ENCODE measurements at regions not wholly inside any gene's neighbourhood (a gene's known extent, or its start where the extent isn't known, plus 50 kb on each side); places are given as distances from the start of the nearest gene placed in this dataset.
A peak's percentile ranks its signal among the peaks of the same experiment; 100 is the strongest.

GRCh38 chr1:193513032-193513431 is 326.6 kb upstream of the B3GALT2 start:
- DNase-seq, result no peak

- no peak for DNase-seq
Observed at GRCh38 chr1:193504920-193505319, 318.5 kb upstream of the B3GALT2 start.

- DNase-seq, result no peak
Observed at GRCh38 chr1:193498088-193498655, 311.8 kb upstream of the B3GALT2 start.

- DNase-seq, result no peak
Observed at GRCh38 chr1:193494368-193494767, 308.0 kb upstream of the B3GALT2 start.

- no peak for DNase-seq
Observed at GRCh38 chr1:193489191-193489590, 302.8 kb upstream of the B3GALT2 start.

- no peak for DNase-seq
Observed at GRCh38 chr1:193487722-193488121, 301.3 kb upstream of the B3GALT2 start.

GRCh38 chr1:193486671-193487229 is 300.3 kb upstream of the B3GALT2 start:
- no peak for DNase-seq

- no peak for DNase-seq
Observed at GRCh38 chr1:193480755-193481154, 294.3 kb upstream of the B3GALT2 start.

- peak; percentile 56 for DNase-seq
Observed at GRCh38 chr1:193479187-193479586, 292.8 kb upstream of the B3GALT2 start.

GRCh38 chr1:193476748-193477147 is 290.3 kb upstream of the B3GALT2 start:
- DNase-seq, result no peak

- DNase-seq, result no peak
Observed at GRCh38 chr1:193473932-193474331, 287.5 kb upstream of the B3GALT2 start.

- no peak for DNase-seq
Observed at GRCh38 chr1:193472838-193473398, 286.5 kb upstream of the B3GALT2 start.

- no peak for DNase-seq
Observed at GRCh38 chr1:193472430-193472829, 286.0 kb upstream of the B3GALT2 start.

- DNase-seq, result no peak
Observed at GRCh38 chr1:193471981-193472380, 285.6 kb upstream of the B3GALT2 start.

GRCh38 chr1:193463326-193463932 is 277.0 kb upstream of the B3GALT2 start:
- DNase-seq, result no peak

GRCh38 chr1:193462629-193463320 is 276.4 kb upstream of the B3GALT2 start:
- DNase-seq, result no peak

- no peak for DNase-seq
Observed at GRCh38 chr1:193458628-193459027, 272.2 kb upstream of the B3GALT2 start.

GRCh38 chr1:193457676-193458075 is 271.3 kb upstream of the B3GALT2 start:
- DNase-seq, result no peak

- DNase-seq, result no peak
Observed at GRCh38 chr1:193456811-193457280, 270.4 kb upstream of the B3GALT2 start.

- no peak for DNase-seq
Observed at GRCh38 chr1:193451606-193452005, 265.2 kb upstream of the B3GALT2 start.

GRCh38 chr1:193451001-193451400 is 264.6 kb upstream of the B3GALT2 start:
- no peak for DNase-seq

- DNase-seq, result peak; percentile 10
Observed at GRCh38 chr1:193448682-193449461, 262.5 kb upstream of the B3GALT2 start.

GRCh38 chr1:193443886-193444285 is 257.5 kb upstream of the B3GALT2 start:
- no peak for DNase-seq
